Fibroblast of lung (primary cell): ENCODE measurements at regions not wholly inside any gene's neighbourhood (a gene's known extent, or its start where the extent isn't known, plus 50 kb on each side); places are given as distances from the start of the nearest gene placed in this dataset.
A peak's percentile ranks its signal among the peaks of the same experiment; 100 is the strongest.

Source experiments
- DNase-seq, 2 donors: peaks; one replicate each; pipeline versions ENCODE4 v3.0.0 to v3.0.0-alpha.2; 2010; ENCODE audit warnings: low read depth in 2 of 2
- H2AFZ ChIP-seq: 2 replicates; pipeline ENCODE4 v1.5.1; 2012; ENCODE audit warnings: low read length, control low read depth, inconsistent platforms
- H3K27ac ChIP-seq: 2 replicates; pipeline ENCODE4 v1.5.1; 2011; ENCODE audit warnings: low read length, control low read depth; ENCODE audit not compliant: insufficient read depth
- H3K27me3 ChIP-seq: 2 replicates; pipeline ENCODE4 v1.5.1; 2011; ENCODE audit warnings: mild to moderate bottlenecking, low read length; ENCODE audit not compliant: control insufficient read depth, insufficient read depth
- H3K36me3 ChIP-seq: 2 replicates; pipeline ENCODE4 v1.5.1; 2011; ENCODE audit warnings: low read length; ENCODE audit not compliant: control insufficient read depth, insufficient read depth
- H3K4me1 ChIP-seq: 2 replicates; pipeline ENCODE4 v1.5.1; 2011; ENCODE audit warnings: low read length; ENCODE audit not compliant: control insufficient read depth, insufficient read depth; ENCODE audit errors: extremely low read depth
- H3K4me2 ChIP-seq: 2 replicates; pipeline ENCODE4 v1.5.1; 2011; ENCODE audit warnings: low read length, control low read depth; ENCODE audit not compliant: insufficient read depth; ENCODE audit errors: extremely low read depth
- H3K4me3 ChIP-seq, 4 experiments: fragments of 200-600 bp in 1 of 4; sonication (generic) in 1 of 4; replicated peaks in 1 of 4; 2 replicates each; pipeline ENCODE4 v1.5.1; 2011 to 2016; ENCODE audit warnings: low read length in 4 of 4, low read depth in 3 of 4, mild to moderate bottlenecking in 3 of 4, control low read depth in 2 of 4, inconsistent platforms in 1 of 4, mixed read lengths in 1 of 4; ENCODE audit not compliant: insufficient read depth in 1 of 4; ENCODE audit errors: control extremely low read depth in 1 of 4
- H3K79me2 ChIP-seq: 2 replicates; pipeline ENCODE4 v1.5.1; 2012; ENCODE audit warnings: mild to moderate bottlenecking, low read length, inconsistent platforms; ENCODE audit not compliant: control insufficient read depth, insufficient read depth
- H3K9ac ChIP-seq: 2 replicates; pipeline ENCODE4 v1.5.1; 2011; ENCODE audit warnings: mild to moderate bottlenecking, low read length, control low read depth; ENCODE audit not compliant: insufficient read depth
- H3K9me3 ChIP-seq: 2 replicates; pipeline ENCODE4 v1.5.1; 2012; ENCODE audit warnings: low read depth, low read length; ENCODE audit not compliant: control insufficient read depth, insufficient read depth
- H4K20me1 ChIP-seq: 2 replicates; pipeline ENCODE4 v1.5.1; 2011; ENCODE audit warnings: low read length; ENCODE audit not compliant: control insufficient read depth, insufficient read depth; ENCODE audit errors: extremely low read depth
- CTCF ChIP-seq, 2 donors: IDR thresholded peaks in 1 of 2; conservative IDR thresholded peaks in 1 of 2; 1 replicate in 1 of 2; 2 replicates in 1 of 2; pipeline ENCODE4 v1.5.1; 2011 to 2012; ENCODE audit warnings: low read length in 2 of 2, control low read depth in 1 of 2, inconsistent platforms in 1 of 2, low read depth in 1 of 2, mild to moderate bottlenecking in 1 of 2
- EZH2 ChIP-seq: IDR thresholded peaks from 2 replicates; pipeline ENCODE4 v1.5.1; 2012; ENCODE audit warnings: low read length, control low read depth, mild to moderate bottlenecking; ENCODE audit errors: missing control alignments

DNA sequence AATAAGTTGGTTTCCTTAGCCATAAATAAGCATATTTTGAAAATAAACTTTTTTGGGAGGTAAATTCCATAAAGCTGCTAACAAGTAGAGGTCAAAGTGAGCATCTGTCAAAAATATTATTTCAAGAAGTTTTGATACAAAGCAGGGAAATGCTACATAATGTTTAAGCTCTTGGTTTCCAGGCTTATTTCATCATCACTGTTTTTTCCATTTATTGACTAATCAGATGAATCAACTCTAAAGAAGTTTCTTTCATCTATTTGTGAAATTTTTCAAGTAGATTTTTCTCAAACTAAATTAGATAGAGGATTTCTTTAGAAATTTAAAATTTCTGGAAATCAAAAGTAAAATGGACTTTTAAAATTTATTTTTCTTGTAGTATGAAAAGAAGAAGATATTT, 89.5 kb upstream of the TBX18 start:
- Histone ChIP-seq H2AFZ (no peak overlapping the region), H3K79me2 (no peaks in the 10 kb centered on the region), H3K27me3 (no peaks in the 10 kb centered on the region), H3K27ac (no peak overlapping the region), H3K4me1 (no peaks in the 10 kb centered on the region), H4K20me1 (no peaks in the 10 kb centered on the region), H3K9me3 (no peaks in the 10 kb centered on the region), H3K9ac (no peak overlapping the region), H3K4me2 (no peak overlapping the region), H3K36me3 (no peaks in the 10 kb centered on the region), H3K4me3 (no peak overlapping the region)
- DNase-seq = peak in 1 of 2 donors; percentile 36
- TF ChIP-seq CTCF (conservative IDR thresholded peaks at IDR 0.05 in 1 of 2, IDR thresholded peaks at IDR 0.05 in 1 of 2; ENCODE audit: low read depth in 1 of 2, low read length in 2 of 2) (no peak), EZH2 (no peak)

DNA sequence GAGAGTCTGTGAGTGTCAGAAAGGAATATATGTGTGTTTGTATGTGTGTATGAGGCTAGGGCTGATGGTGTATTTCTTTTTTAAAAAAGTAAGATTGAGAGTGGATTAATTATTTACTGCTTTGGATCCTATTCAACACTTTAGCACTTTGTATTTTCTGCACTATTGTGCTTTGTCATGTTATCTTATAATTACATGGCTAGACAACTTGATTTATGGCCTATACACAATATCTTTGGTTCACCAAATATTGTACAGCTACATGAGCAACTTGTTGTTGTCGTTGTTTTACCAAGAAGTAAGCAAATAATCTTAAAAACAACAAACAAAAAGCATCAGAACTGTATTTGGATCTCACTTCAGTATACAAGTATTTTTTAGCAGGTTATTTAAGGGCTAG, 84.6 kb upstream of the TBX18 start:
- TF ChIP-seq EZH2 (no peak), CTCF (conservative IDR thresholded peaks at IDR 0.05 in 1 of 2, IDR thresholded peaks at IDR 0.05 in 1 of 2; ENCODE audit: low read depth in 1 of 2, low read length in 2 of 2) (no peak)
- H4K20me1 ChIP-seq = no peaks in the 10 kb centered on the region
- H3K79me2 ChIP-seq = no peaks in the 10 kb centered on the region

GRCh38 chr6:84847390-84848160, 83.2 kb upstream of the TBX18 start:
- Histone ChIP-seq H3K27ac (no peak overlapping the region), H4K20me1 (no peaks in the 10 kb centered on the region), H3K9me3 (no peaks in the 10 kb centered on the region), H3K36me3 (no peaks in the 10 kb centered on the region), H3K4me2 (no peak overlapping the region), H3K4me1 (no peaks in the 10 kb centered on the region), H2AFZ (no peak overlapping the region), H3K9ac (no peak overlapping the region), H3K4me3 (no peak overlapping the region), H3K79me2 (no peaks in the 10 kb centered on the region), H3K27me3 (no peaks in the 10 kb centered on the region)
- DNase-seq = peak; percentile 18 to 25
- TF ChIP-seq EZH2 = no peak
- no peak for TF ChIP-seq CTCF (conservative IDR thresholded peaks at IDR 0.05 in 1 of 2, IDR thresholded peaks at IDR 0.05 in 1 of 2; ENCODE audit: low read depth in 1 of 2, low read length in 2 of 2)

More for the DNA sequence above, 84.6 kb upstream of the TBX18 start:
- no peaks in the 10 kb centered on the region for H3K36me3 ChIP-seq
- H3K9me3 ChIP-seq = no peaks in the 10 kb centered on the region
- H2AFZ ChIP-seq = no peak overlapping the region
- H3K4me1 ChIP-seq = no peaks in the 10 kb centered on the region
- no peak overlapping the region for H3K4me2 ChIP-seq
- no peak for DNase-seq
- H3K9ac ChIP-seq = no peak overlapping the region
- H3K4me3 ChIP-seq = no peak overlapping the region
- no peaks in the 10 kb centered on the region for H3K27me3 ChIP-seq
- no peak overlapping the region for H3K27ac ChIP-seq
